GM12891 (cell line): ENCODE measurements at regions not wholly inside any gene's neighbourhood (a gene's known extent, or its start where the extent isn't known, plus 50 kb on each side); places are given as distances from the start of the nearest gene placed in this dataset.

Experiments
- DNase-seq: peaks from one replicate; pipeline ENCODE4 v3.0.0; 2011; ENCODE audit warnings: low spot score; ENCODE audit not compliant: insufficient read length
- FAIRE-seq: peaks from 2 replicates; lab custom pipeline; 2011; peaks lifted over from hg19 to GRCh38; lab: Jason Lieb, UNC
- PAX5 ChIP-seq: IDR thresholded peaks from 2 replicates; pipeline ENCODE4 v1.6.1; 2011; ENCODE audit warnings: low read length, moderate library complexity, mild to moderate bottlenecking; ENCODE audit not compliant: insufficient read depth, severe bottlenecking
- POLR2A ChIP-seq: IDR thresholded peaks from 2 replicates; pipeline ENCODE4 v1.6.1; 2011; ENCODE audit warnings: low read depth, low read length, control low read depth
- POLR2AphosphoS5 ChIP-seq: IDR thresholded peaks from 2 replicates; pipeline ENCODE4 v1.6.1; 2011; ENCODE audit warnings: low read depth, low read length, control low read depth
- POU2F2 ChIP-seq: IDR thresholded peaks from 2 replicates; pipeline ENCODE4 v1.6.1; 2011; ENCODE audit warnings: low read depth, mild to moderate bottlenecking, control low read depth, low read length, moderate library complexity
- SPI1 ChIP-seq: IDR thresholded peaks from 2 replicates; pipeline ENCODE4 v1.6.1; 2011; ENCODE audit warnings: low read depth, low read length, control low read depth
- TAF1 ChIP-seq: IDR thresholded peaks from 2 replicates; pipeline ENCODE4 v1.6.1; 2011; ENCODE audit warnings: low read depth, low read length, control low read depth

DNA sequence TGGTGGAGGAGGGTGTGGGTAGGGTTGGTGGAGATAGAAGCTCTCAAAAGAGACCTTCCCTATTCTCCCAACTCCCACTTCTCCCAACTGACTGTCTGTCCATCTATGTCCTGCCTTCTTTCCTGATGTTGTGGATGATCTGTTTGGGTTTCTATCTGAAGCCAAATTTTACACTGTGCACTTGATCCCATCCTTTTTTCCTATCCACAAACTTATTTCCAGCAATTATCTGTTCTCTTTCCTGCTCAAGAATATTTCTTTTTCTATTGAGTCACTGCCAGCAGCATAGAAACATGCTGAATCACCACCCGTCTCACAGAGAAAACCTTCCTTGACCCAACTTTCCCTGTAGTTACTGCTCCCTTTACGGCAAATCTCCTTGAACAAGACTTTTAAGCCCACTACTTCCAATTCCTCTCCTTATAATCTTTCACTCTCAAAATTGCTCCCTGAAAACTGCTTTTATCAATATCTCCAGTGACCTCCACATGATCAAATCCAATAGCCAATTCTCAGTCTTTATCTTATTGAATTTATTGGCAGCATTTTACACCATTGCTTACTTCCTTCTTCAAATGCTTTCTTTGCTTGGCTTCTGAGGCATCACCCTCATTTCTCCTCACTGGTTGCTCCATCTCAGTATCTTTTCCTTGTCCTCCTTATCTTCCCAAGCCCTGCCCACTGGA, 141.2 kb upstream of the SLC7A14 start:
- DNase-seq (no peak), FAIRE-seq (no peak)
- no peak for TF ChIP-seq TAF1
- no peak for TF ChIP-seq POLR2A
- no peak for TF ChIP-seq PAX5
- TF ChIP-seq POU2F2 = no peak
- TF ChIP-seq SPI1 = no peak
- no peak for TF ChIP-seq POLR2AphosphoS5

GRCh38 chr3:170725285-170725731, 139.4 kb upstream of the SLC7A14 start:
- FAIRE-seq = no peak
- no peak for DNase-seq
- no peak for TF ChIP-seq POLR2A
- no peak for TF ChIP-seq SPI1
- TF ChIP-seq PAX5 = no peak
- TF ChIP-seq POLR2AphosphoS5 = no peak
- no peak for TF ChIP-seq TAF1
- no peak for TF ChIP-seq POU2F2

DNA sequence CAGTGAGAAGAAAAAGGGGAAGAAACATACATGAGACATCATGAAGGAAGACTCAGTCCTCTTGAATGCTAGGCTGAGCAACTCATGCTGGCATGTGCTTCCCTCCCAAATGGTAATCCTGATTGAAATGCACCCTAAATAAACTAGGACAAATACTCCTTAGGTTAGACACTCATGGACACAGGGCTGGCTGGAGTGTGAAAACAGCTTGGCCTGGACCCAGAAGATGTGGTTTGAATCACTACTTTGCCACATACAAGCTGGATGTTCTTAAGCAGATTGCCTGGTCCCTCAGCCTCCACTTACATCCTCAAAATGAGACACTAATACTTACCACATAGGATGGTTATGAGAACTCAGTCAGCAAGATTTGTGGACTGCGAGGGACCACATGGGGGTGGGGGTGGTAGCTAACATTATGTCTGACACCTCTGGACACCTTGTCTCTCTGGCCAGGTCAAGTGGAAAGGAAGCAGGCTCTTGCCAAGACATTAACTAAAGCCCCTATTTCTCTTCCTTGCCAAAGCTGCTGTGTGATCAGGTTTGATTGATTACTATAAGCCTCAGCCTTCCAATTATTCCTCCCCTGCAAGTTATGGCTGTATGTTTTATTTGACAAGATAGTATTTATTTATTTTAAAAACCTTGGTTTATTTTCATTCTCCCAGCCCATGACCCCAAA, 138.9 kb upstream of the SLC7A14 start:
- DNase-seq (no peak), FAIRE-seq (no peak)
- TF ChIP-seq POU2F2 (no peak), PAX5 (no peak), POLR2AphosphoS5 (no peak), POLR2A (no peak), TAF1 (no peak), SPI1 (no peak)

GRCh38 chr3:170723241-170723640, 137.4 kb upstream of the SLC7A14 start:
- TF ChIP-seq TAF1 (no peak), POU2F2 (no peak), PAX5 (no peak), POLR2A (no peak), POLR2AphosphoS5 (no peak), SPI1 (no peak)
- FAIRE-seq (no peak), DNase-seq (no peak)

DNA sequence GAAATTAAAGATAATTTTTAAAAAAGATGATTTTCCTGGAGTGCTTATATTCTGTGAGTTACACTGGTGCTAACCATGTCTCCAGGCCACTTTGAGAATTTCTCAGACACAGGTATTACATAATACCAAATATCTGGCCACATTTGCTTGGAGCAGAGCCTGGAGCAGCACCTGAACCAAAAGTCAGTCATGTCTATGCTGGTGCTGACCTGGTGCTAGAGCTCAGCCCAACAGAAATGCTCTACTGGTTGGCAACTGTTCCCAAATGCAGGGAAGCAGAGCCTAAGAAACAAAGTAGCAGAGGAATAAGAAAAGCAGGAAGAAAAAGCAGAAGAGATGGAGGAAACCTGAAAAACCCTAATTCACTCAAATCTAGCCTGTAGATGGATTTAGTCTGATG, 135.7 kb upstream of the SLC7A14 start:
- no peak for TF ChIP-seq POLR2AphosphoS5
- FAIRE-seq = no peak
- no peak for DNase-seq

DNA sequence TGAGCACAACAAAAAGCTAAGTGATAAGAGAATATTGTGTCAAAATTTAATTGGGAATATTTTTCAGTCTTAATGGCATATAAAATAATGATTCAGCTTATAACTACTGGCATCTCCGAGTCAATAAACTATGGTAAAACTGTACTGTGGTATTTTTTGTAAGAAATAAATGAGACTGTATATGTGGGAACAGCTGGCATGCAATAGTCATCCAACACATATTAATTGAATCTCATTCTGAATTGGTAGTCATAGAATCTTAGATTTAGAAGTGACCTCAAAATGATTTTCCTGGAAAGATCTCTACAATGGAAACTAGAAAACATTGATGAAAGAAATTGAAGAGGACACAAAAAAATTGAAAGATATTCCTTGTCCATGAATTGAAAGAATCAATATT, 133.4 kb upstream of the SLC7A14 start:
- FAIRE-seq (no peak), DNase-seq (no peak)
- TF ChIP-seq POLR2A = no peak
- TF ChIP-seq TAF1 = no peak
- no peak for TF ChIP-seq POU2F2
- no peak for TF ChIP-seq SPI1
- no peak for TF ChIP-seq POLR2AphosphoS5
- no peak for TF ChIP-seq PAX5

- TF ChIP-seq POLR2A (no peak), POU2F2 (no peak), TAF1 (no peak), PAX5 (no peak), POLR2AphosphoS5 (no peak), SPI1 (no peak)
- FAIRE-seq = no peak
- no peak for DNase-seq
These were observed 133.0 kb upstream of the SLC7A14 start for GRCh38 chr3:170718848-170719247.

DNA sequence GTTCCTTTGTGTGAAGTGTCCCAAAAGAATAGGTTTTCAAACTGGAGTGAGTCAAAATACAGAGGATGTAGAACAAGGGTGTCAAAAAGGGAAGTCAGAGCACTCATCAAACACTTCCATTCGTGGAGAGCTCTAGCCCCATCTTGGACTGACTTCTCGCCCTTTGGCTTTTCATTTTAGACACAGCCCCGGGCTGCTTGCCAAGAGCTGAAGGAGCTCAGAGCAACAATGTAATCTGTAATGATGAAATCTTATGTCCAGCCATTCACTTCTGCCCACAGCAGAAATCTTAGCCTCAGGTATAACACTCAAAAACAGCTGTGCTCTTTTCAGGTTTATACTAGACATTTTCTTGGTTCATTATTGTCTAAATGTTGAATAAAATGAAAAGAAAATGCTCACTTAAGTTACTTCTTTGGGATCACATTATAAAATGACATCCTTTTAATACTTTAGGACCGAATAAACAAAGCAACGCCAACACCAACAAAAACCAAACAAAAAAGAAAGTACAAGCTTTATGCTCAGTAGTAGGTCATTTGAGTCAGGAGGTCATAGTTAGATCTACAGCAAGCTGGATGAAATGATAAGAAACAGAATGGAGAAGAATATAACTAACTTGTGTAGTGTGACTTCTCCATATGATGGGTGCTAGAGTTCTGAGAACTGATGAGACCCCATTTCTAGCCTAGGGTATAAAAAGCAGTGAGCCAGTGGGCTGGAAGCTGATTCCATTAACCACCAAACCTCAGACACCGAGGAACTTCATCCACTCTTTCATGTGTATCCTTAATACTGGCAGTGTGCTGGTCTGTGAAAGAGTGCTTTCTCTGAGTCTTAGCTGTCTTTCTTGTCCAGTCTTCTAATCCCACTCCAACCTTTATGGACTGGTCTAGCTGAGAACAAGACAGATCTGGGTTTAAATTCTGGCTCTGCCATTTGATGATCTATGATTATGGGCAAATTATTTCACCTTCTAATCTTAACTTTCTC, 131.8 kb upstream of the SLC7A14 start:
- TF ChIP-seq SPI1 (no peak), POU2F2 (no peak), POLR2A (no peak), PAX5 (no peak), TAF1 (no peak), POLR2AphosphoS5 (no peak)
- FAIRE-seq = no peak
- no peak for DNase-seq
